HFFc6 (cell line): ENCODE measurements at regions not wholly inside any gene's neighbourhood (a gene's known extent, or its start where the extent isn't known, plus 50 kb on each side); places are given as distances from the start of the nearest gene placed in this dataset.

Source experiments
- DNase-seq: peaks from one replicate; pipeline ENCODE4 v3.0.0-alpha.2; 2018
- H3K27ac Mint-ChIP-seq: 2 replicates; pipeline ENCODE4 v1.8.0; 2020; ENCODE audit warnings: mild to moderate bottlenecking, mixed read lengths
- H3K27me3 Mint-ChIP-seq: 2 replicates; pipeline ENCODE4 v1.8.0; 2021; ENCODE audit warnings: mild to moderate bottlenecking, moderate library complexity, mixed read lengths; ENCODE audit not compliant: insufficient read depth
- H3K36me3 Mint-ChIP-seq: 2 replicates; pipeline ENCODE4 v1.8.0; 2021; ENCODE audit warnings: low read depth, mixed read lengths
- H3K4me1 Mint-ChIP-seq: 2 replicates; pipeline ENCODE4 v1.8.0; 2020; ENCODE audit warnings: low read depth, mixed read lengths
- H3K4me3 Mint-ChIP-seq: 2 replicates; pipeline ENCODE4 v1.8.0; 2020; ENCODE audit warnings: mild to moderate bottlenecking, moderate library complexity, mixed read lengths
- H3K9me3 Mint-ChIP-seq: 2 replicates; pipeline ENCODE4 v1.8.0; 2020; ENCODE audit warnings: mild to moderate bottlenecking, mixed read lengths
- TF ChIP-seq, protein P1 (sequence below): fragments of 200-600 bp; sonication (generic); IDR thresholded peaks from 2 replicates; pipeline ENCODE4 v1.5.0; 2021; ENCODE audit warnings: antibody characterized with exemption, mild to moderate bottlenecking

DNA sequence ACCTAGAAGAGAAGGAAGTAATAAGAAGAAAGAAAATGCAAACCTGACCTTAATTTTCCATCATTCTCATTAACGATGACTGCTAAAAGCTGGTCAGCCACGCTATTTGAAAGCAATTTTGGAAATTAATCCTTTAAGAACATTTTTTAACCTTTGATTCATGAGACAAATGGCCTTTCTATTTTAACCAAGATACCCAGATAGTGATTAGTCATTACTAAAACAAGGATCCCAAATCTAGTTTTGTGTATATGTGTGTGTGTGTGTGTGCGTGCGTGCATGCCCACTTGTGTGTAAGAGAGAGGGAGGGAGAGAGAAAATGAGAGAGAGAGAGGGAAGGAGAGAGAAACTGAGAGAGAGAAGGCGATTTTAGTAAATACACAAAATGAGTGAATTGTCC is 329.5 kb downstream of the DEPDC1B start:
- DNase-seq = no peak
- H3K4me1 Mint-ChIP-seq = no peaks in the 10 kb centered on the region; the same call in 1 of the 2 replicates
- H3K36me3 Mint-ChIP-seq = no peaks in the 10 kb centered on the region
- H3K27ac Mint-ChIP-seq = no peak overlapping the region
- peaks cover 4% of the 10 kb centered on the region for H3K9me3 Mint-ChIP-seq
- no peaks in the 10 kb centered on the region; the same call in 1 of the 2 replicates for H3K27me3 Mint-ChIP-seq
- no peak overlapping the region for H3K4me3 Mint-ChIP-seq
- TF ChIP-seq, protein P1, sequence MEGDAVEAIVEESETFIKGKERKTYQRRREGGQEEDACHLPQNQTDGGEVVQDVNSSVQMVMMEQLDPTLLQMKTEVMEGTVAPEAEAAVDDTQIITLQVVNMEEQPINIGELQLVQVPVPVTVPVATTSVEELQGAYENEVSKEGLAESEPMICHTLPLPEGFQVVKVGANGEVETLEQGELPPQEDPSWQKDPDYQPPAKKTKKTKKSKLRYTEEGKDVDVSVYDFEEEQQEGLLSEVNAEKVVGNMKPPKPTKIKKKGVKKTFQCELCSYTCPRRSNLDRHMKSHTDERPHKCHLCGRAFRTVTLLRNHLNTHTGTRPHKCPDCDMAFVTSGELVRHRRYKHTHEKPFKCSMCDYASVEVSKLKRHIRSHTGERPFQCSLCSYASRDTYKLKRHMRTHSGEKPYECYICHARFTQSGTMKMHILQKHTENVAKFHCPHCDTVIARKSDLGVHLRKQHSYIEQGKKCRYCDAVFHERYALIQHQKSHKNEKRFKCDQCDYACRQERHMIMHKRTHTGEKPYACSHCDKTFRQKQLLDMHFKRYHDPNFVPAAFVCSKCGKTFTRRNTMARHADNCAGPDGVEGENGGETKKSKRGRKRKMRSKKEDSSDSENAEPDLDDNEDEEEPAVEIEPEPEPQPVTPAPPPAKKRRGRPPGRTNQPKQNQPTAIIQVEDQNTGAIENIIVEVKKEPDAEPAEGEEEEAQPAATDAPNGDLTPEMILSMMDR = no peak

DNA sequence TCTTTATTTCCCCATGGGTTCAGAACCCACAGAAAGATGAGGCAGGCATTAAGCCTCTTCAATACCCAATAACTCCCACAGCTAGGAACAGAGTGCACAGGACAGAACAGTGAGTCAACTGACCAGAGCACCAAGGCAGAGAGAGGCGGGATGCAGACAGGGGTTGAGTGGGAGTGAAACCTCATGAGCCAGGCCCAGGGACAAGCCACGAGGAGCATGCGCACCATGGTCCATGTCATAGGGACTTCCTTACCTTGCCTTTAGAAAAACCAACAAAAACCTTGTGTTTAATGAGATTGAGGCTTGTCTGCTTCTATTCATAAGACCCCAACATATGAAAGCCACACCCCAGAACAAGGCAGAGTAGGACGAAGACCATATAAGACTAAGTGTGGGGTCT is 330.6 kb downstream of the DEPDC1B start:
- no peaks in the 10 kb centered on the region for H3K36me3 Mint-ChIP-seq
- no peak for DNase-seq

DNA sequence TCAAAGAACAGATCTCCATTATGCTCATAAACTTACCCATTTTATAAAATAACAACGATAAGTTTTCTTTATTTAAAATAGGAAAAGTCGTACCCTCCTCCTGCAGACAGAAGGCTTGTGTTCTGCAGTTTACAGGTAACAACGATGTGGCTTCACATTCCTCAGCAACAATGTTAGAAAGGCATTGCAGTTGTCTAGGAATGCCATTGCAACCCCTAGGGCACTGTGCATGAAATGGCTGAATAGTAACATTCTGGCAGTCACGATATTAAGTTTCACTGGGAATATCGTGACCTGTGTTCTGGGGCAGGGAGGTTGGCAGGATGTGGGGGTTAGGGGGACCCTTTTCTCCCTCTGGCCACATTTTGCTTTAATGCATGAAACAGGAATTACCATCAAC is 331.9 kb downstream of the DEPDC1B start:
- Mint-ChIP-seq H3K27me3 (no peaks in the 10 kb centered on the region; the same call in 1 of the 2 replicates), H3K36me3 (no peaks in the 10 kb centered on the region), H3K27ac (no peak overlapping the region), H3K9me3 (peaks cover 4% of the 10 kb centered on the region), H3K4me1 (peaks cover 8% of the 10 kb centered on the region; the same call in 1 of the 2 replicates), H3K4me3 (no peak overlapping the region)
- no peak for DNase-seq
- TF ChIP-seq, protein P1 = no peak

More for the DNA sequence above, 330.6 kb downstream of the DEPDC1B start:
- TF ChIP-seq, protein P1 = no peak
- Mint-ChIP-seq H3K27me3 (no peaks in the 10 kb centered on the region; the same call in 1 of the 2 replicates), H3K9me3 (peaks cover 4% of the 10 kb centered on the region), H3K4me1 (peaks cover 8% of the 10 kb centered on the region; the same call in 1 of the 2 replicates), H3K4me3 (no peak overlapping the region), H3K27ac (no peak overlapping the region)

DNA sequence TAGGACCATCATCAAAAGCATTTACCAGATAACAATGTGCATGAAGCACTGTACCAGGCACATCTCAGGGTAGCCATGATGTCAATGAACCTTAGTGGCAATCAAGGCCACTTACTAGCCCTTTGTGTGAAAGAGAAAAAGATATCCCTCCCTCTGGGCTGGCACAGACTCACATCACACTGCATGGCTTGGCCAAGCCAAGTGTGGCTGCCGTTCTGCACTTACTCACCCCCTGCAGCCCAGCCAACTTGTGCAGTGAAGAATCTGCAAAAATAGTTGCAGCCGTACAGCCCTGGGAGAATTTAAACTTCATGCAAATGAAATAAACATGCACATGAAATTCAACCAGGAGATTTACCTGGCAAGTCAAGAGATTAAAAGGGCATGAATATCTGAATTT is 333.5 kb downstream of the DEPDC1B start:
- TF ChIP-seq, protein P1 = no peak
- Mint-ChIP-seq H3K27me3 (no peaks in the 10 kb centered on the region), H3K36me3 (no peaks in the 10 kb centered on the region), H3K4me3 (no peak overlapping the region), H3K9me3 (peaks cover 4% of the 10 kb centered on the region), H3K4me1 (peaks cover 8% of the 10 kb centered on the region; the same call in 1 of the 2 replicates), H3K27ac (no peak overlapping the region)
- DNase-seq = no peak

DNA sequence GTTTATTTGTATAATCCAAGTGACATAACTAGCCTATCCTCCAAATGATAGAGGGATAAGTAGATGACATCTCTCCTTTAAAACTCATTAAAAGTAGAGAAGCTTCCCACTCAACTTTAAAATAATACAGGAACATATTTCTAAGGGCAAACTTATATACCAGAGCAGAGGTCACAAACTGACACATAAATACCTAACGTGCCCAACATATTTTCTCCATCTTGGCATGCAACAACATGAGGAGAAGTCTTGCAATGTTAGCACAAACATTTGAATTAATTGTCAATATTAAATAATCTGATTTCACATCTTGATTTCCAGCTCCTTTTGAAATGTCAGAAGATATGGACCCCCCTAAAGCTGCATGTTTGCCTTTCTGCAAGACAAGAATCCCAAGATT is 335.0 kb downstream of the DEPDC1B start:
- H3K27ac Mint-ChIP-seq = no peak overlapping the region
- no peaks in the 10 kb centered on the region for H3K36me3 Mint-ChIP-seq
- no peaks in the 10 kb centered on the region for H3K27me3 Mint-ChIP-seq
- H3K4me3 Mint-ChIP-seq = no peak overlapping the region
- TF ChIP-seq, protein P1 = no peak
- peaks cover 8% of the 10 kb centered on the region; the same call in 1 of the 2 replicates for H3K4me1 Mint-ChIP-seq
- peaks cover 4% of the 10 kb centered on the region for H3K9me3 Mint-ChIP-seq
- DNase-seq = no peak

DNA sequence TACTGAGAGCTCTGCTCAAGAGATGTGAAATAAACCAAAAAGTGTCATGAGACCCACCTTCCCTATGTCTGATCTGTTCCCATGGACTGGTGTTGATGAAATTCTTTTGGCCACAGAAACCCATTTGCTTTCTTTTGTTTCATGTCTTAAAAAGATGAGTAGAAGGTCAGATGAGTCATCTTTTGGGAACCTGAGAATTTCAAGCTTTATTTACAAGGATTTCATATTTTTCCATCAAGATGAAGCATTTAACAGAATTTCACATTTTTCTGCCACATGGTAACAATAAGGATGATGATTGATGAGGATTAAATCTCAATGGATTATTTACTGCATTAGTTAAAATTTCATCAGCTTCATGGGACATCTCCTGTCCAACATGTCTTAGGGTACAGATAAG is 337.8 kb downstream of the DEPDC1B start:
- H3K36me3 Mint-ChIP-seq = no peaks in the 10 kb centered on the region
- TF ChIP-seq, protein P1 = no peak
- H3K27me3 Mint-ChIP-seq = peaks cover 2% of the 10 kb centered on the region; the same call in 1 of the 2 replicates
- H3K4me1 Mint-ChIP-seq = peaks cover 8% of the 10 kb centered on the region; the same call in 1 of the 2 replicates
- H3K27ac Mint-ChIP-seq = no peak overlapping the region
- no peak for DNase-seq
- H3K4me3 Mint-ChIP-seq = no peak overlapping the region
- no peaks in the 10 kb centered on the region for H3K9me3 Mint-ChIP-seq
